HG03196 (cell line): ENCODE measurements at regions not wholly inside any gene's neighbourhood (a gene's known extent, or its start where the extent isn't known, plus 50 kb on each side); places are given as distances from the start of the nearest gene placed in this dataset.

Source experiments
- ATAC-seq: cut with Tn5 transposase; IDR thresholded peaks from one replicate; pipeline ENCODE4 v1.9.1; 2021; ENCODE audit not compliant: unreplicated experiment

GRCh38 chr12:68447797-68448260, 115.7 kb upstream of the MDM1 start:
- ATAC-seq: no peak

GRCh38 chr12:68449196-68449595, 117.0 kb upstream of the MDM1 start:
- ATAC-seq: no peak

DNA sequence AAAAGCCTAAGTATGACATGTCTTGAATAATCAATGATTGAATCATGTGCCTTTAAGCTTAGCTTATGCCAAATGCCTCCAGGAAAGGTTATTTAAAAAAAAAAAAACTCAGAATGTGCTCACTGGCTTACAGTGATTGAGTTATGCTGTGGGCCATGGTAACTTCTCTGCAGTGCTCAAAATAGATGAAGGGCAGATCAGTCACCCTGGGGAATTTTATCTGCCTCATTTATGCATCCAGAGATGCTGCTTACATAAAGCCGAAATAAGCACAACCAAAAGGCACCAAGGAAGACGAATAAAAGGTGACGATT, 118.7 kb upstream of the MDM1 start:
- no peak for ATAC-seq

DNA sequence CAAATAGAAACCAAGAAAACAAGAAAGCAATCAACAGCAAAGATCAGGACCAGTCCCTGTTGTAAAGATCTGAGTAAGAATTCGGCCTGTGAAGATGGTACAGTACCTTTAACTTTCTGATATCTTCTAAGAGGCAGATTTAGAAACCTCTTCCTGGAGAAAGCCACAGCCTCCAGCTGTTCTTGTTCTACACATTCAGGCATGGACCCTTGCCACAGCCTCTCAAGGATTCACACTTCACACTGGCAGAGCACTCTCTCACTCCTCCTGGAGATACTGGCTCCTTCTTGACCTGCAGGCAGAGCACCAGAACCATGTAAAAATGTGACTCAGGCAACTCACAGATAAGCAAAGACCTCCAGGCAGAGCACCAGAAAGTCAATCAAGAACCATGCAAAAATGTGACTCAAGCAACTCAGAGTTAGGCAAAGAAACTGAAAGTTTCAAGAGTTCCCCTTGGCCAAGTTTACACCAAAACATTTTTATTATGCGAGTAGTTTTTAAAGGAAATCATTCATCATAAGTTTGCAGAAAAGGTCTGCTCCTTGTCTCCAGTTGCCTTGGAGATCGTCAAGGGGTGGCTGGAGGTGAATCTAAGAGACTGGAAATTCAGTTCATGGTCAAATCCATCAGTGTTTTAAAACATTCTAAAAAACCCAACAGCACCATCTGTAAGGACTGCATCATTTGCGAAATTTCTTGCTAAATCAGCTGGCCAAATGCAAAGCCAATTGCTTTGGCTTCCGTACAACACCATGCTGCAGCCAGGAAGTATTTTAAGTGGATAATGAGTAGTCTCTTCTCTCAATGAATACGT, 119.3 kb upstream of the MDM1 start:
- ATAC-seq: peak; percentile 65

DNA sequence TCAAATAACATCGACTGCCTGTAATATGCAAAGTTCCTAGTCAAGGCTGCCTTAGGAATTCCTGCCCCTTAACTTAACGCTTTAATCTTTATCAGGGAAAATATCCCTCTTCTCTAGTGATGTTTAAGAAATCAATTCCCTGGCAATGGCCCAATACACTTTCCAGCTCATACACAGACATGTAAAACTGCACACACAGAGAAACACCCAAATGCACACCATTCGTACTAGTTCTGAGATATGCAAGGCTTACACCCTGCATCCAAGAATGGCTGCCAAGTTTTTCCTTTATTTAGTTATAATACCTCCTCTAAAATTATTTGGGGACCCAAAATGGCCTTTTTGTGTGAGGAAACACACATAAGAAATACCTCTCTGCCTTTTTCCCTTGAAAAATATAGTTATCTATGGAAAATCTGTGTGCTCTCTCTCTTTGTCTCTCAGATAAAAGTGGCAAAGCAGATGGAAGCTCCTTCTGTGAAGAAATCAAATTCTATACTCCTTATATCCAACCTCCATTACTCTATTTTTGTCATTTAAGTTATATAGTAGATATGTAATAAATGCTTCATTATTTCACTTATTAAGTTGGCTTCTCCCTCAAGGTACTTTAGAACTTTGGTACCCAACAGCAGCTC, 120.0 kb upstream of the MDM1 start:
- no peak for ATAC-seq

DNA sequence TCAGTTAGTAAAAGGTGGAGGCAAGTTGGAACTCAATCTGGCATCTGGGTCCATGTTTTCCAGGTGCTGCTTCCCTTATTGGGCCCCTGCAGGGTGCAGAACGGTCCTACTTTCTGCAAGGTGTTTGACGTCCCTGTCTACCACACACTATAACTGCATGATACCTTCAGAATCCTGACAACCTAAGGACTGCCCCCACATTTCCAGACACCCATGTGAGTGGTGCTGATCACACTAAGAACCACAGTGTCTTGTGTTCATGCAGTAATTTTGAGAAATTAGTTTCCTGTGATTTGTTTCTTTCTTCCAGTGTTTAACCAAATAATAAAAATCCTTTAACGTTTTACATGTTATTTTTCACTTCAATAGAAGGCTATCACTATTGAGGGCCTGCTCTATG, 121.1 kb upstream of the MDM1 start:
- ATAC-seq: no peak

DNA sequence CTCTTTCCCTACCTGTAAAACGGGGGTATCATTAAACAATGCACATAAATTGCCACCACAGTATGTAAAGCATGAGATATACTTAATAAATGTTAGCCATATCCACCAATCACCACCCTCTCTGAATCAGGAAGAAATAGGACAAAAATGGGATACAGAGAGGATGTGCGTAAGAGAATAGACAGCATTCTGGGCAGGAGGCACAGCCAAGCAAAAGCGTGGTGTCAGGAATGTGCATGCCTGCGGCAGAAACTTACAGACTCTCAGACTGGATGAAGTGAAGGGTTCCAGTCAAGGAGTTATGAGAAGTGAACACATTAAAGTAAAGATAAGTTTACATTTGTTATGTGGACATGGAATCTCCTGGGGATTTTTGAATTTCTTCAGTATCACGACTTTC, 121.7 kb upstream of the MDM1 start:
- ATAC-seq: no peak

- no peak for ATAC-seq
These were observed 122.7 kb upstream of the MDM1 start for GRCh38 chr12:68454892-68455291.

- no peak for ATAC-seq
These were observed 123.7 kb upstream of the MDM1 start for GRCh38 chr12:68455691-68456345.

- no peak for ATAC-seq
These were observed 126.7 kb upstream of the MDM1 start for GRCh38 chr12:68458866-68459265.

GRCh38 chr12:68460236-68460635, 128.1 kb upstream of the MDM1 start:
- ATAC-seq: no peak

- no peak for ATAC-seq
These were observed 129.5 kb upstream of the MDM1 start for GRCh38 chr12:68461645-68462044.

- no peak for ATAC-seq
These were observed 130.6 kb upstream of the MDM1 start for GRCh38 chr12:68462803-68463202.

GRCh38 chr12:68465227-68465626, 133.1 kb upstream of the MDM1 start:
- no peak for ATAC-seq

GRCh38 chr12:68467514-68467913, 135.4 kb upstream of the MDM1 start:
- no peak for ATAC-seq

DNA sequence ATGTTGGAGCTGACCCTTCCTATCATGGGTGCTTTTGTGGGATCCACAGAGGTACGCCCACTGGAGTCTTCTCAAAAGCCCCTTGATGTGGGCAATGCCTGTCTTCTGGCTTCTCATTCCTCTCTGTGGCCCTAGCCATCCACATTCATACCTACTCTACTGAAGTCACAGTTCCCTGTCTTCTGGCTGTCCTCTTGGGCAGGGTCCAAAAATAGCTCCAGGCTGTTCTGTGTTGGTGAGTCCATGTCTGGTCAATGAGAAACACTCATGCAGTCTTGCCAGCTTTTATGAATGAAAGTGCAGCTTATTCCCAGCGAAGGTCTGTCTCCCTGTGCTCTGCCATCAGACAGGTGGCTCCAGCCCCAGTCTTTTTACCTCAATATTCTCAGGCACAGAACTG, 135.9 kb upstream of the MDM1 start:
- ATAC-seq: no peak

- ATAC-seq: no peak
These were observed 137.0 kb upstream of the MDM1 start for GRCh38 chr12:68469113-68469512.

- ATAC-seq: no peak
These were observed 138.6 kb upstream of the MDM1 start for GRCh38 chr12:68470664-68471328.

DNA sequence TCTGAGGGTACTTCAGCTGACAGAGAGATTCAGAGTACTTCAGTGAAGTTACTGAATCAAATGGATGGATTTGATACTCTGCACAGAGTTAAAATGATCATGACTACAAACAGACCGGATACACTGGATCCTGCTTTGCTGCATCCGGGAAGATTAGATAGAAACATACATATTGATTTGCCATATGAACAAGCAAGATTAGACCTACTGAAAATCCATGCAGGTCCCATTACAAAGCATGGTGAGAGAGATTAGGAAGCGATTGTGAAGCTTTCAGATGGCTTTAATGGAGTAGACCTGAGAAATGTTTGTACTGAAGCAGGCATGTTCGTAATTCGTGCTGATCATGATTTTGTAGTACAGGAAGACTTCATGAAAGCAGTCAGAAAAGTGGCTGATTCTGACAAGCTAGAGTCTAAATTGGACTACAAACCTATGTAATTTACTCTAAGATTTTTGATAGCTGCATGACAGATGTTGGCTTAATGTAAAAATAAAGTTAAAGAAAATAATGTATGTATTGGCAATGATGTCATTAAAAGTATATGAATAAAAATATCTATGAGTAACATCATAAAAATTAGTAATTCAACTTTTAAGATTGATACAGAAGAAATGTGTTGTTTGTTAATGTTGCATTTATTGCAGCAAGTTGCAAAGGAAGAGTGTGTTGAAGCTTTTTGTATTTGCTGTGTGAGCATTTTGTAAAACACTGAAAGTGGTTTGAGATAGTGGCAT, 136.1 kb upstream of the RAP1B start:
- ATAC-seq: no peak

- ATAC-seq: no peak
These were observed 133.9 kb upstream of the RAP1B start for GRCh38 chr12:68476794-68477193.

DNA sequence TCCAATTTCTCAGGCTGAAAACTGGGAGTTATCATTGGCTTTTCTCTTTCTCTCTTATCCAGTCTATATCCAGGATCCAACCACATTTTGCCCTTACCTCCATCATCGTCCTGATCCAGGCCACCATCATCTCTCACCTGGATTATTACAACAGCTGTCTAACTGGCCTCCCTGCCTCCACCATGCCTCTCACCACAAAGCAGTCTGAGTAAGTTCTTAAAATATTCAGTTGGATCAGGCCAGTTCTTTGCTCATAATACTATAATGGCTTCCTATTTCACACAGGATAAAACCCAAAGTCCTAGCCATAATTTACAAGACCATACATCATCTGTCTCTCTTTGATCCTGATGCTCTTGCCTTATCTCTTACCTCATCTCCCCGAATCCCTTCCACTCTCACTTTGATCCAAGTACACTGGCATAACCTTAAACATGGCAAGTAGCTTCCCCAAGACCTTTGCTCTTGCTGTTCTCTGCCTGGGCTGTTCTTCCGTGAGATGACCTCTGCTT, 133.4 kb upstream of the RAP1B start:
- no peak for ATAC-seq
